ENCODE measurements at regions not wholly inside any gene's neighbourhood (a gene's known extent, or its start where the extent isn't known, plus 50 kb on each side); places are given as distances from the start of the nearest gene placed in this dataset.

DNA sequence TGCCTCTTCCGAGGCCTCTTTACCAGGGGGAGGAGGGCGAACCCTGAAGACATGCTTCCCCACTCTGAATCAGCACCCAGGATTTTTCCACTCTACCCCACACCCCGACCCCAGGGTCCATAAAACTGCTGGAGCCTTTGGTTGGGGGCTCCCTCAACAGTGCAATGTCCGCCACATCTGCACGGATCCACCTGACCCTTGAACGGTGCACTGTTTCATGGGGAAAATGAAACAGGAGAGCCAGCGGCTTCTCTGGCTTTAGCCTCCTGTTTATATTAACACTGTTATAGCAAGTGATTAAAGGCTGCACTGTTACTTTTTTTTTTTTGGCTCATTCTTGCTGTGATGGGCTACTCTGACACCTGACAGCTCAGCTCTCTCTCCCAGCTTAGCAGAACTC lies 124.1 kb upstream of the DLG1 start:
- intact Hi-C loops (cut with micrococcal nuclease; ENCODE audit: unreplicated experiment), result no loop called here
- Histone ChIP-seq H3K4me3 (ENCODE audit: low read depth, low read length, poor library complexity, severe bottlenecking) (no peak overlapping the region), H3K79me2 (ENCODE audit: insufficient read depth, low read depth, low read length) (no peaks in the 10 kb centered on the region), H2AFZ (ENCODE audit: low read length) (no peak overlapping the region), H3K36me3 (ENCODE audit: insufficient read depth, low read length) (no peaks in the 10 kb centered on the region), H4K20me1 (ENCODE audit: insufficient read depth, low read length) (no peaks in the 10 kb centered on the region), H3K9me3 (ENCODE audit: low read length) (no peaks in the 10 kb centered on the region), H3K9me2 (ENCODE audit: insufficient read depth, low read length) (no peaks in the 10 kb centered on the region), H3K4me1 (ENCODE audit: insufficient read depth, low read length, poor library complexity, severe bottlenecking) (no peaks in the 10 kb centered on the region), H3K27ac (ENCODE audit: low read depth, low read length, poor library complexity, severe bottlenecking) (no peak overlapping the region), H3K4me2 (ENCODE audit: low read length) (no peak overlapping the region)
- ChIA-PET CTCF (ENCODE audit: unreplicated experiment) (no interaction called here), POLR2A (no interaction called here)
- no TSS peak for BruUV-seq (replicated peaks)
- no peak for DNase-seq (ENCODE audit: low spot score)
- no peak for TF ChIP-seq EZH2phosphoT487 (IDR thresholded peaks at IDR 0.05; ENCODE audit: borderline replicate concordance, low read depth, low read length)
- TF ChIP-seq, protein P1, sequence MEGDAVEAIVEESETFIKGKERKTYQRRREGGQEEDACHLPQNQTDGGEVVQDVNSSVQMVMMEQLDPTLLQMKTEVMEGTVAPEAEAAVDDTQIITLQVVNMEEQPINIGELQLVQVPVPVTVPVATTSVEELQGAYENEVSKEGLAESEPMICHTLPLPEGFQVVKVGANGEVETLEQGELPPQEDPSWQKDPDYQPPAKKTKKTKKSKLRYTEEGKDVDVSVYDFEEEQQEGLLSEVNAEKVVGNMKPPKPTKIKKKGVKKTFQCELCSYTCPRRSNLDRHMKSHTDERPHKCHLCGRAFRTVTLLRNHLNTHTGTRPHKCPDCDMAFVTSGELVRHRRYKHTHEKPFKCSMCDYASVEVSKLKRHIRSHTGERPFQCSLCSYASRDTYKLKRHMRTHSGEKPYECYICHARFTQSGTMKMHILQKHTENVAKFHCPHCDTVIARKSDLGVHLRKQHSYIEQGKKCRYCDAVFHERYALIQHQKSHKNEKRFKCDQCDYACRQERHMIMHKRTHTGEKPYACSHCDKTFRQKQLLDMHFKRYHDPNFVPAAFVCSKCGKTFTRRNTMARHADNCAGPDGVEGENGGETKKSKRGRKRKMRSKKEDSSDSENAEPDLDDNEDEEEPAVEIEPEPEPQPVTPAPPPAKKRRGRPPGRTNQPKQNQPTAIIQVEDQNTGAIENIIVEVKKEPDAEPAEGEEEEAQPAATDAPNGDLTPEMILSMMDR (conservative IDR thresholded peaks at IDR 0.05; ENCODE audit: low read length), result no peak

DNA sequence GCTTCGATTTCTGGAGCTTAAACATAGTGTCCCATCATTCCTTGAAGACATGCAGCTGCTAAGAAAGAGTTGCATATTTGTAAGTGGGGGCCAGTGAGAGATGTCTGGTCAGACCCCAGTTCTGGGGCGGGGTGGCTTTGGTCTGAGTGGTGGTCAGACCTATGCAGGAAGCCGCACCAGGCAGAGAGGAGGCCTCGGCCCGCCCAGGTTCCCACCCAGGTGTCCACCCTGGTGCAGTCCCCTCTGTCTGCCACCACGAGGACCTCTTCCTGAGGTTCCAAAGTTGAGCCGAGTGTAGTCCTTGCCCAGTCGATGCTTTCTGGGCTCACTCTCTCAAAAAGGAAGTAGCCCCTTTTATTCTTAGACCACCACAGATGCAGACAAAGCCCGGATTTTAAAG lies 122.6 kb upstream of the DLG1 start:
- Histone ChIP-seq H3K27ac (ENCODE audit: low read depth, low read length, poor library complexity, severe bottlenecking) (no peak overlapping the region), H3K4me2 (ENCODE audit: low read length) (no peak overlapping the region), H4K20me1 (ENCODE audit: insufficient read depth, low read length) (no peaks in the 10 kb centered on the region), H3K9me3 (ENCODE audit: low read length) (no peaks in the 10 kb centered on the region), H3K36me3 (ENCODE audit: insufficient read depth, low read length) (no peaks in the 10 kb centered on the region), H3K9me2 (ENCODE audit: insufficient read depth, low read length) (no peaks in the 10 kb centered on the region), H3K79me2 (ENCODE audit: insufficient read depth, low read depth, low read length) (no peaks in the 10 kb centered on the region), H2AFZ (ENCODE audit: low read length) (no peak overlapping the region), H3K4me1 (ENCODE audit: insufficient read depth, low read length, poor library complexity, severe bottlenecking) (no peaks in the 10 kb centered on the region), H3K4me3 (ENCODE audit: low read depth, low read length, poor library complexity, severe bottlenecking) (no peak overlapping the region)
- ChIA-PET CTCF (ENCODE audit: unreplicated experiment) (no interaction called here), POLR2A (no interaction called here)
- intact Hi-C loops (cut with micrococcal nuclease; ENCODE audit: unreplicated experiment), result no loop called here
- no peak for DNase-seq (ENCODE audit: low spot score)
- no TSS peak for BruUV-seq (replicated peaks)
- TF ChIP-seq, protein P1 (conservative IDR thresholded peaks at IDR 0.05; ENCODE audit: low read length), result no peak
- no peak for TF ChIP-seq EZH2phosphoT487 (IDR thresholded peaks at IDR 0.05; ENCODE audit: borderline replicate concordance, low read depth, low read length)

DNA sequence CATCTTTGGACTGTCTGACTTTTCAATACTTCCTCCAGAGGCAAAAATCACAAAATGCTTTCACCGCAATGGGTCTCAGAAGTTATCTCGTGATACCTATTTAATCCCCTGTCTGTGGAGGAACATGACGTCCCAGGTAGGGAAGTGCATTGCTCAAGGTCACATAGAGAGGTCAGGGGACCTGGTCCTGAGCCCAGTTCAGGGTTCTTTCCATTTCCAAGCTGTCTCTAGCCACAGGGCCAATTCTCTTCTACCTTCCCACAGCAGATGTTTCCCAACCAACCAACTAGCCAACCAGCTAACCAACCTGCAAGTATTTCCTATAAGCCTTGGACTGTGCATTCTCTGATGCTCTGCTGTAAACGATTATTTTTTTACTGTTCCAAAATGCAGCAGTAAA lies 122.2 kb upstream of the DLG1 start:
- POLR2A ChIA-PET, result interaction anchor here (0.5 kb wide), 1 partner anchor 47 kb away, joined by 3 read pairs; no protein-coding TSS in a partner anchor
- Histone ChIP-seq H4K20me1 (ENCODE audit: insufficient read depth, low read length) (no peaks in the 10 kb centered on the region), H3K9me3 (ENCODE audit: low read length) (no peaks in the 10 kb centered on the region), H3K36me3 (ENCODE audit: insufficient read depth, low read length) (no peaks in the 10 kb centered on the region), H3K79me2 (ENCODE audit: insufficient read depth, low read depth, low read length) (no peaks in the 10 kb centered on the region), H3K27ac (ENCODE audit: low read depth, low read length, poor library complexity, severe bottlenecking) (no peak overlapping the region), H3K4me3 (ENCODE audit: low read depth, low read length, poor library complexity, severe bottlenecking) (no peak overlapping the region), H3K9me2 (ENCODE audit: insufficient read depth, low read length) (no peaks in the 10 kb centered on the region), H2AFZ (ENCODE audit: low read length) (no peak overlapping the region), H3K4me2 (ENCODE audit: low read length) (no peak overlapping the region), H3K4me1 (ENCODE audit: insufficient read depth, low read length, poor library complexity, severe bottlenecking) (no peaks in the 10 kb centered on the region)
- intact Hi-C loops (cut with micrococcal nuclease; ENCODE audit: unreplicated experiment), result no loop called here
- no peak for DNase-seq (ENCODE audit: low spot score)
- TF ChIP-seq EZH2phosphoT487 (IDR thresholded peaks at IDR 0.05; ENCODE audit: borderline replicate concordance, low read depth, low read length), result no peak
- TF ChIP-seq, protein P1 (conservative IDR thresholded peaks at IDR 0.05; ENCODE audit: low read length), result no peak
- BruUV-seq (replicated peaks), result no TSS peak
- CTCF ChIA-PET (ENCODE audit: unreplicated experiment), result no interaction called here
